Jurkat, Clone E6-1 (cell line): ENCODE measurements at regions not wholly inside any gene's neighbourhood (a gene's known extent, or its start where the extent isn't known, plus 50 kb on each side); places are given as distances from the start of the nearest gene placed in this dataset.
"Not testable (repeated sequence)": the region's sequence is repeated elsewhere in the genome, so short reads cannot be mapped to it uniquely, and the experiment has no call there.

ENCODE experiments used
- DNase-seq: peaks from one replicate; pipeline ENCODE4 v3.0.0-alpha.2; 2011; ENCODE audit warnings: low read depth, low spot score
- H3K4me3 ChIP-seq: 2 replicates; pipeline ENCODE4 v1.5.1; 2011; ENCODE audit warnings: mild to moderate bottlenecking, low read length, control low read depth, moderate library complexity

- no peak overlapping the region for H3K4me3 ChIP-seq
- no peak for DNase-seq
Observed at GRCh38 chr3:186456731-186457191, 87.4 kb downstream of the CRYGS start.

GRCh38 chr3:186454881-186455703 lies 89.1 kb downstream of the CRYGS start:
- no peak for DNase-seq
- no peak overlapping the region for H3K4me3 ChIP-seq

GRCh38 chr3:186453531-186453930 lies 90.6 kb downstream of the CRYGS start:
- no peak for DNase-seq
- no peak overlapping the region for H3K4me3 ChIP-seq

GRCh38 chr3:186452517-186452916 lies 90.5 kb upstream of the DGKG start:
- DNase-seq = no peak
- no peak overlapping the region for H3K4me3 ChIP-seq

- no peak for DNase-seq
- H3K4me3 ChIP-seq = no peak overlapping the region
Observed at GRCh38 chr3:186451371-186451770, 89.3 kb upstream of the DGKG start.

- H3K4me3 ChIP-seq = no peak overlapping the region
- no peak for DNase-seq
Observed at GRCh38 chr3:186444974-186445373, 82.9 kb upstream of the DGKG start.

GRCh38 chr3:186444288-186444687 lies 82.3 kb upstream of the DGKG start:
- DNase-seq = no peak
- no peak overlapping the region for H3K4me3 ChIP-seq

- not testable (repeated sequence) for H3K4me3 ChIP-seq, DNase-seq
Observed at GRCh38 chr3:186442979-186443378, 80.9 kb upstream of the DGKG start.

- DNase-seq = no peak
Observed at GRCh38 chr3:186442162-186442561, 80.1 kb upstream of the DGKG start.

GRCh38 chr3:186440891-186441290 lies 78.9 kb upstream of the DGKG start:
- no peak for DNase-seq
- H3K4me3 ChIP-seq = no peak overlapping the region

More at GRCh38 chr3:186442162-186442561, 80.1 kb upstream of the DGKG start:
- no peak overlapping the region for H3K4me3 ChIP-seq

GRCh38 chr3:186439725-186440124 lies 77.7 kb upstream of the DGKG start:
- DNase-seq = no peak
- H3K4me3 ChIP-seq = no peak overlapping the region

GRCh38 chr3:186435332-186435731 lies 73.3 kb upstream of the DGKG start:
- DNase-seq, H3K4me3 ChIP-seq: not testable (repeated sequence)

- no peak overlapping the region for H3K4me3 ChIP-seq
- no peak for DNase-seq
Observed at GRCh38 chr3:186432944-186433732, 71.1 kb upstream of the DGKG start.

- H3K4me3 ChIP-seq = no peak overlapping the region
- DNase-seq = no peak
Observed at GRCh38 chr3:186432189-186432588, 70.2 kb upstream of the DGKG start.

GRCh38 chr3:186427627-186428281 lies 65.7 kb upstream of the DGKG start:
- no peak overlapping the region for H3K4me3 ChIP-seq
- DNase-seq = no peak

GRCh38 chr3:186425788-186426730 lies 64.0 kb upstream of the DGKG start:
- H3K4me3 ChIP-seq = no peak overlapping the region
- DNase-seq = peak; percentile 9

GRCh38 chr3:186421946-186422345 lies 59.9 kb upstream of the DGKG start:
- DNase-seq = no peak
- H3K4me3 ChIP-seq = no peak overlapping the region

- H3K4me3 ChIP-seq = no peak overlapping the region
- no peak for DNase-seq
Observed at GRCh38 chr3:186418671-186419145, 56.7 kb upstream of the DGKG start.

GRCh38 chr3:186417791-186418190 lies 55.8 kb upstream of the DGKG start:
- H3K4me3 ChIP-seq = no peak overlapping the region
- no peak for DNase-seq
